ENCODE measurements at regions not wholly inside any gene's neighbourhood (a gene's known extent, or its start where the extent isn't known, plus 50 kb on each side); places are given as distances from the start of the nearest gene placed in this dataset.

DNA sequence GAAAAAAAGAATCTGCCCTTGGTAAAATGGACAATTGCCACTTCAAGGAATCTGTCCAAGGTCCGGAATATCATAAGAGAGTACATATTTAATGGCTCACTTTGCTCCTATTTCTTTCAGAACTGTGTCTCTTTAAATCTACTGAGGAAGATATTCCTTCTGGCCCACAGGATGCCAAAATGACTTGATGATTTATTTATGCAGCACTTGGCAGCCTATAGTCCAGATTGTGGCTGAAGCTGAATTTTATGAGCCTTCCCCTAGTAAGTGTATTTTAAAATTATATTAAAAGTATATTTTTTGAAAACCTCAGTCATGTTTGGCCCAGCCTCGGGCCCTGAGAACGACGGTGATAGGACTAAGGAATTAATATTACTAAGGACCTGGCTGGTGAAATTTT lies 465.1 kb upstream of the HNRNPA3 start:
- POLR2A ChIA-PET: no interaction called here

DNA sequence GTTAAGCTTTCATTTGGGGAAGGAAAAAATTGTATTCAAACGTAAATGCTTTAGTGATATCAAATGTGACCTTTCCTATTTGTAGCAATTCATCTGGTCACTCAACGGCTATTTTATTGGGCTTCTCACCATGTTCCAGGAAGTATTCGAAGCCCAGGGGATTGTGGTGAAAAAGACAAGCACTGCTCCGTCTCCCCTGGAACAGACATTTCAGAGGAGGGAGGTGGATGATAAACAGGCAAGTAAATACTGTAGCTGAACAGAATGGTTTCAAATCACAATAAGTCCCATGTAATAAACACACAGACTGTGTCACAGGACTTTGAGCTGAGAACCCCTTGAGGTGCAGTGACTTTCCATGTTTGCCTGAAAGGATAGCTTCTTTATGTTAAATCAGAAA lies 464.7 kb upstream of the HNRNPA3 start:
- DNase-seq (ENCODE audit: extremely low spot score): no peak
- ChIA-PET POLR2A (interaction anchor here (1.0 kb wide), 1 partner anchor 644 kb away, joined by 3 read pairs; no protein-coding TSS in a partner anchor), CTCF (no interaction called here)
- no peak for TF ChIP-seq FOXK2 (IDR thresholded peaks at IDR 0.05)
- TF ChIP-seq L3MBTL2 (conservative IDR thresholded peaks at IDR 0.05): peak; percentile 26; the same call in 1 of the 2 replicates

More for the DNA sequence above, 465.1 kb upstream of the HNRNPA3 start:
- TF ChIP-seq FOXM1 (IDR thresholded peaks at IDR 0.05; ENCODE audit: borderline replicate concordance) (no peak), CTBP1 (IDR thresholded peaks at IDR 0.05; ENCODE audit: borderline replicate concordance) (no peak)
- TF ChIP-seq, protein P1, sequence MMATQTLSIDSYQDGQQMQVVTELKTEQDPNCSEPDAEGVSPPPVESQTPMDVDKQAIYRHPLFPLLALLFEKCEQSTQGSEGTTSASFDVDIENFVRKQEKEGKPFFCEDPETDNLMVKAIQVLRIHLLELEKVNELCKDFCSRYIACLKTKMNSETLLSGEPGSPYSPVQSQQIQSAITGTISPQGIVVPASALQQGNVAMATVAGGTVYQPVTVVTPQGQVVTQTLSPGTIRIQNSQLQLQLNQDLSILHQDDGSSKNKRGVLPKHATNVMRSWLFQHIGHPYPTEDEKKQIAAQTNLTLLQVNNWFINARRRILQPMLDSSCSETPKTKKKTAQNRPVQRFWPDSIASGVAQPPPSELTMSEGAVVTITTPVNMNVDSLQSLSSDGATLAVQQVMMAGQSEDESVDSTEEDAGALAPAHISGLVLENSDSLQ (IDR thresholded peaks at IDR 0.05): peak; percentile 41
- CTCF ChIA-PET: no interaction called here
- no peak for DNase-seq (ENCODE audit: extremely low spot score)

DNA sequence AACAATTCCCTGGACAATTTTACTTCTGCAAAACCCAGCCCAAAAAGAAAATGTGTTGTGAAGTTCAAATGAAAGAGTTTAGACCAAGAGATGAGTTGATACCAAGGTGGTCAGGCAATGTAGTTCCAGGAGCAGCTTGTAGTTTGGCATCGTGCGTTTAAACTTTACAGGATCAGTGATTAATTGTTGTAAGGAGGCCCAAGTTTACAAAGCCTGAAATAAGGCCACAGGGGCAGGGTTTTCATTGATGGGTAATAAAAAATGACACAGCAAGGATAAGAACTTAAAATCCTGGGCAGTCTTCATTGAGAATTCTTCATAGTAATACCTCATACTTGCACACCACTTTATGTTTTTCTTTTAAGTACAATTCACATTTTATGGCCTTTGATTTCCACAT lies 463.9 kb upstream of the HNRNPA3 start:
- no peak for DNase-seq (ENCODE audit: extremely low spot score)
- TF ChIP-seq HDGF (IDR thresholded peaks at IDR 0.05; ENCODE audit: borderline replicate concordance) (no peak), SUZ12 (IDR thresholded peaks at IDR 0.05) (no peak), TARDBP (IDR thresholded peaks at IDR 0.05) (no peak), ELF4 (IDR thresholded peaks at IDR 0.05) (no peak), ARNT (IDR thresholded peaks at IDR 0.05) (no peak), NFRKB (IDR thresholded peaks at IDR 0.05) (no peak)
- TF ChIP-seq, protein P1 (IDR thresholded peaks at IDR 0.05): no peak; the same call in none of the 2 replicates
- ChIA-PET CTCF (no interaction called here), POLR2A (interaction anchor here (0.6 to 1.0 kb wide), 2 partner anchors 23 to 643 kb away, joined by 3 read pairs; no protein-coding TSS in a partner anchor)

DNA sequence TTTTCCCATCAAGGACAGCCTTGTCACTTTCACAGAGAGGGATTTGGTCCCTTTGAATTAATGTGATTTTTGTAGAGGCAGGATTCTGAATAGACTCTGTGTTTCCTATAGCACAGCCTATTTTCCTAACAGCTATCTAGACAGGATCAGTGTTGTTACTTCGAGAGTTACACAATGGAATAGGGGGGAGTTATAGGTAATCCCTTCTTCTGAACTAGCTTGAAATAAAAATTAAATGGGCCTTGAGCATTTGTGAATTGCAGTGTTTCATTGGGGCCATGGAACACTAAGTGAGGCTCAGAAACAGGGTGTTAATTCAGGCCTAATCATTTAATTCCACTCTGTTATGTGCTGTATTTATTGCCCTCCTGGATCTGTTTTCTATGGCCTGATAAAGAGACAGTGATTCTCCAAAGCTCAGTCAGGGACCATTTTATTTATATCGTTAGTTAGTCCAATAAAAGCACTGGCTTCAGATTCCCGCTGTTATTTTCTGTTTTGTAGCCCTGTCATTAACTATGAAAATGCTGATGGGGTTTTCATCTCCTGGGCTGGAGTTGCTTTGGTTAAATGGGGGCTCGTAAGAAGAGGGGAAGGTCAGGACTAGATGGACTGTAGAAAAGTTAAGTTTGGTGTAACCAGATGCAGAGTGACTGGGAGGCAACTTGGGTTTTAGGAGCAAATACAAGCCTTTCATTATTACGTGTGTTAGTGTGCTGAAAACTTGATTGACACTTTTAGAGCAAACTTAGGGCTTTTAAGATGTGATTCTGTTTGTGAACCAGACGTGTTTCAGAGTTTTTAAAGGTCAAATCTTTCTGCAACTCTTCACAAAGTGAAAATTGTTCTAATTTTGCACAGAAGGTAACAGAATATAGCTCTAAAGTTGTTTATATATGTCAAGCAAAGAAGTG lies 461.0 kb upstream of the HNRNPA3 start:
- CTCF ChIA-PET: no interaction called here
- no peak for DNase-seq (ENCODE audit: extremely low spot score)
- TF ChIP-seq CTBP1 (IDR thresholded peaks at IDR 0.05; ENCODE audit: borderline replicate concordance): no peak
- TF ChIP-seq, protein P1 (IDR thresholded peaks at IDR 0.05): peak; percentile 93
- POLR2A ChIA-PET: no interaction called here

DNA sequence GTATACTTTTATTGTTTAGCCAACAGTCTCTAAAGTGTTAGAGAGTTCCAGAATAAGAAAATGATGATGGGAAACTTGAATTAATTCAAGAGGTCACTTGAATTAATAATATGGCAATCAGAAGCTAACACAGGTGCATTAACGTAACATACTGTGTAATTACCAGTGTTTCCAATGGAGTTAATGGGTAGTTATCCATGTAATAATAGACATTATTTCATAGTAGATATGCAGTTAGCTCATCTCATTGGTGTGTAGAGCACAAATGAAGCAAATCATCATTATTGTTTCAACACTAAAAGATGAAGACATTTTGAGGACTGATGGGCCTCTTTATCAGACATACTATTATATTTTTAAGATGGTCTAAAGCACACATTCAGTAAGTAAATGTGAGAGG lies 460.3 kb upstream of the HNRNPA3 start:
- ChIA-PET CTCF (no interaction called here), POLR2A (no interaction called here)
- DNase-seq (ENCODE audit: extremely low spot score): no peak
- TF ChIP-seq ELF4 (IDR thresholded peaks at IDR 0.05) (no peak), BHLHE40 (IDR thresholded peaks at IDR 0.05; ENCODE audit: borderline replicate concordance) (no peak), HDGF (IDR thresholded peaks at IDR 0.05; ENCODE audit: borderline replicate concordance) (no peak), CTBP1 (IDR thresholded peaks at IDR 0.05; ENCODE audit: borderline replicate concordance) (no peak), ARNT (IDR thresholded peaks at IDR 0.05) (no peak), FOXM1 (IDR thresholded peaks at IDR 0.05; ENCODE audit: borderline replicate concordance) (no peak), SUZ12 (IDR thresholded peaks at IDR 0.05) (no peak), FOXK2 (IDR thresholded peaks at IDR 0.05) (no peak), FOXA1 (IDR thresholded peaks at IDR 0.05) (no peak), NFRKB (IDR thresholded peaks at IDR 0.05) (no peak), L3MBTL2 (conservative IDR thresholded peaks at IDR 0.05) (no peak), ZNF384 (IDR thresholded peaks at IDR 0.05) (no peak), LEF1 (IDR thresholded peaks at IDR 0.05; ENCODE audit: borderline replicate concordance) (no peak), SP1 (IDR thresholded peaks at IDR 0.05) (no peak)
- TF ChIP-seq, protein P1 (IDR thresholded peaks at IDR 0.05): no peak

DNA sequence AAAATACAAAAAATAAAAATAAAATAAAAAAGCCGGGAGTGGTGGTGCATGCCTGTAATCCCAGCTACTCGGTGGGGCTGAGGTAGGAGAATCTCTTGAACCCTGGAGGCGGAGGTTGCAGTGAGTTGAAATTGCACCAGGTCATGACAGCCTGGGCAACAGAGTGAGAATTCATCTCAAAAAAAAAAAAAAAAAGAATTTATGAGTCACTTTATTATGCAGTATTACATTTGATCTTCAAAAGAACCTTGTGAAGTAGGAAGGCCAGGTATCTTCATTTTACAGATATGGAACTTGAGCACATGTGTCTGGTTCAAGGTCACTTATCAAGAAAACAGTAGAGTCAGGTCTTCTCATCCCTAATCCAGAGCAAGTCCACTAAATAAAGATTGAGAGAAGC lies 459.4 kb upstream of the HNRNPA3 start:
- TF ChIP-seq SP1 (IDR thresholded peaks at IDR 0.05) (no peak), ZNF384 (IDR thresholded peaks at IDR 0.05) (0 out of 2 replicates have a peak, but pooled peaks have one; percentile 20)
- POLR2A ChIA-PET: no interaction called here
- no peak for DNase-seq (ENCODE audit: extremely low spot score)
- CTCF ChIA-PET: interaction anchor here (1.0 kb wide), 1 partner anchor 99 kb away, joined by 3 read pairs; no protein-coding TSS in a partner anchor

All from HEK293T (cell line).